Activated T-helper 9 cell treated with anti-CD3 and anti-CD28 coated beads, Interleukin-2, amount 50 U/mL, for 16 hours (primary cell): ENCODE measurements at regions not wholly inside any gene's neighbourhood (a gene's known extent, or its start where the extent isn't known, plus 50 kb on each side); places are given as distances from the start of the nearest gene placed in this dataset.

Experiments used
- DNase-seq: peaks from one replicate; pipeline ENCODE4 v3.0.0-alpha.2; 2020; ENCODE audit warnings: low read depth

GRCh38 chr7:16014031-16014430 is 327.5 kb upstream of the MEOX2 start:
- DNase-seq: no peak

- no peak for DNase-seq
These were observed 321.4 kb upstream of the MEOX2 start for GRCh38 chr7:16007911-16008310.

DNA sequence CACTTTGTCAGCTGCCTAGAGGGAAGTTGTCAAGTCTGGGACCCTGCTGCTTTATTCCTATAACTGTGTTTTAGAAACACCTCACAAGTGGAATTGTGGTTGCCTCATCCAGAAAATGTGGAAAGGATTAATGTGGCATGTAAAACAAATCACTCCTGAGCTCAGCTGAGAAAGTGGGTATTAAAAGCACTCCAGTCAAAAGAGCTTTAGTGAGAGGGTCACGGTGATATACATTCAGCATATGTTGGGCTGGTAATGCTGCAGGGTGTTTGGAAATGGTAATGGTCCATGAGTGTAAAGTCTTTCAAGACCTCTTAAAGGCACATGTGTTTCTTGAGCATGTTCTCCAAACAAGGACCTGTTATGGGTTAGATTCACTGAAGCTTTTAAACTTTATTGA is 318.2 kb upstream of the MEOX2 start:
- DNase-seq: no peak

- DNase-seq: no peak
These were observed 315.0 kb upstream of the MEOX2 start for GRCh38 chr7:16001477-16001876.

GRCh38 chr7:15998617-15999016 is 312.1 kb upstream of the MEOX2 start:
- DNase-seq: no peak

- no peak for DNase-seq
These were observed 308.5 kb upstream of the MEOX2 start for GRCh38 chr7:15995027-15995426.

DNA sequence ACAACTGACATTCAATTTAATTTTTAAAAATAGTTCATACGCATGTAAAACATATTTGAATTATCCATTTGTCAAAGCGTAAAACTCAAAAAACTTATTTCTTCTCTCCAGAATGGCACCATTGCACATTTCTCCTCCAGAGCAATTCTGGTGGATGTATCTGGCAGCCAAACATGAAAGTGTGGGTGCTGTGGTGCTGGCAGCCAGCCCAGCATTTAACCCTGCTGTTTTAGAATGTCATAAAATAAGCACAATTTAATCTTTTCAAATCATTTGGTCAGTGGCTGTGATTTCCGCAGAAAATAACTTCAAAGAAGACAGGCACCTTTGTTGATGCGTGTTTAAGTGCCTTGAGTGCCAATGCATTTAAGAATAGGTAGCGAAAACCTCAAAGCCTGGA is 302.7 kb upstream of the MEOX2 start:
- no peak for DNase-seq

DNA sequence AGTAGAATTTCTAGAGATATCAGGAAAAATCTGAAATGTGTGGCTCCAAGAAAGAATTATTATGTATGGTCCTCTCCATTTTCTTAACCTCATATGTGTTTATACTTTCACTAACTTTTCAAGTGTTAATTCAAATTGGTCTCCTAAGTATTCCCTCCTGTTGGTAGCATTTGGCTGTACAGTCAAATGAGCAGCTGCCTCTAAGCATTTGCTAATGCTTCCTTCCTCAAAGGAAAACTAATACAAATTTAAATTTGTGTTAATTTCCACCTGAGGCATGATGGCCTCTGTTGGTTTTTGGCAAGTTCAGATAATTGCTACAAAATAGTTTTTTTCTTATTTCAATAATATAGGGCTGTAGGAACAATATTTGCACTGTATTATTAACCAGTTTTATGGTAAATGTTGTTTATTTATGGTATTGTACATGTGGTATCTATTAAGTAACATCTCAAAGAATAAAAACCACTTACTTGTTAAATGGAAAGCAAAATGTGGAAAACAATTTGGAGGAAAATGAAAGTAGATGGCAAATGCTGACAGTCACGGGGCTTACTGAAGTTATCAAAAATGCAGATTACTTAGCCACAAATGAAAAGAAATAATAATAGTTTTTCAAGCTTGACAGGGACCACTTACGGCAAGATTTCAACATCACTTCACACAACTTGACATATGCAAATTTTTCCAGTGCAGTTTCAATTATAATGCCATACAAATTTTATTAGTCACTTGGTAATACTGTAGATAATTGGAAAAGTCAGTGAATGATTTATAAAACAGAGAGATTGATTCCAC is 299.3 kb upstream of the MEOX2 start:
- DNase-seq: no peak

DNA sequence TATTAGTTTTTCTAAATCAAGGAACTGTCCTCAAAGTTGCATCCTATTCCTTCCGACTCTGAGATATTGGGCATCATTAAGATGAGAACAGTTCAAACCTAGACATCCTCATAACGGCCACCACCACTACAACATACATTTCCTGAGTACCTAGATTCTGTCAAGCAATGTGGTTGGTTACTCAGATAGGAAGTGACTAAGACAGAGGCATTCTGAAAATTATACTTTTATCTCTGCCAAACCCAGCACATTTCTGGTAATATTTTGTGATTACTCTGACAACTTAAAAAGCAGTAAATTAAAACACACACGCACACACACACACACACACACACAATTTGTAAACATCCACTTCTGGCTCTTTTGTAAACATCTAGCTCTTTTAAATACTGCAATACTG is 291.2 kb upstream of the MEOX2 start:
- DNase-seq: no peak

GRCh38 chr7:15972862-15973275 is 286.4 kb upstream of the MEOX2 start:
- no peak for DNase-seq

DNA sequence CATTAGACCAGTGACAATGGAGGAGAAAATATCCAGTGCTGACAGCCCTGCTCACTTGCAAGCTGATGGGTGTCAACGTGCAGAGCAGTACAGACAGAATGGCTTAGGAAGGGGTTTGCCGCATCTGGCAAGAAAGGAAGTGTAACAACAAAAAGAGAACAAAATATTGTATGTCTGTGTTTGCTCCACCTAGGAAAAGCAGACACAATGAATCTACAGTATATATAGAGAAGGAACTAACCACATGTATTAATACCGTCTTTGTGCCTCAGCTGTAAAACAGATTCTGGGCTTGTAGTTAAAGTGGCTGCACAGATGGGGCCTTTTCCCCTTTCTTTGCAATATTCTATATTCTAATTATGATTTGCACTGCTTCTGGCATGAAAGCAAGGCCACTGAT is 281.1 kb upstream of the MEOX2 start:
- no peak for DNase-seq

DNA sequence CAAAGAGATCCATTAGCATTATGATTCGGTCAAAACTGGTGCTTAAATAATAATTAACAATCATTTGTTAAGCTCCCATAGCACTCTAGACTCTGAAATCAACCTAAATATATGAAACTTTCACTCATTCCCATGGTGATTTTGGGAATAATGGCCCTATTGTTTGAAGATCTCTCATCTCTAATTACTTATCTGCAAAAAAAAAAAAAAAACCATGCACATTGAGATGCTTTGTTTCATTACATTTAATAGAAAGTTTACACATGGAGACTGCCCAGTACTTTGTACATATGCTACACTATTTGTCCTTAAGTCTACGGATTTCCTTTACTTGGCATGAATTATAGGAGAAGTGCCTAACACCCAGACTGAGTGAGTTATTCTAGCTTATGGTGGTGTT is 280.6 kb upstream of the MEOX2 start:
- no peak for DNase-seq

DNA sequence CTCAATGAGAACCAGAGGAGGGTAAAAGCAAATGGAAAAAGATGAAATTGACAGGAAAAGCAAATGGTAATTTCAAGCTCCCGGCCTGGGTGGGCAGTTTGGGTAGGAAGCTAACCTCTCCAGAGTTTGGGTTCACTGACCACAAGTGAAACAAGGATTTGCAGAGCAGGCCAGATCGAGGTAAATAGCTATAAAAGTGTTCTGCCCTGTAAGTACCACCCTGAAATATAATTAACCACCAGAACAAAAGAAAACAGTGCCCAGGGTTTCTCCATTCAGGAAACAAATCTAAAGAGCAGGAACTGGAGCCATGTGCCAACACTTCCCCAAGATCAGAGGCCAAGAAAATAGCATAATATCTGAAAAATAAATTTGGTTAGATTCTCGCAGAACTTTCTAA is 276.7 kb upstream of the MEOX2 start:
- no peak for DNase-seq

GRCh38 chr7:15954671-15955354 is 268.3 kb upstream of the MEOX2 start:
- DNase-seq: no peak

DNA sequence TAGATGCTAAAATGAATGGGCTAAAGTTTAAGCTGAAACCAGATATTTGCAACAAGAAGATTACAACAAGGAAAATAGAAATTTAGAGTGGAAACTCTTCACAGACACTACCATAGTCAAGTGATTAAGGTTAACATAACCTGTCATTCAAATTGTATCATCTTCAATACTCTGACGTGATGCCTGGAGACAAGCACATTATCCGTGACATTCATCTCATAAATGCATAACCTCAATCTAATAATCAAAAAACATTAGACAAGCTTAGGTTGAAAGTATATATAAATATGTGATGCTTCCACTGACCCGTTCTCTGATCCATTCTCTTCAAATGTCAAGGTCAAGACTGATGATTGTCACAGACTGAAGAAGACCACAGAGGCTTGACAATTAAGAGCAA is 263.8 kb upstream of the MEOX2 start:
- no peak for DNase-seq

GRCh38 chr7:15947754-15948153 is 261.3 kb upstream of the MEOX2 start:
- no peak for DNase-seq

- no peak for DNase-seq
These were observed 251.6 kb upstream of the MEOX2 start for GRCh38 chr7:15938115-15938514.

DNA sequence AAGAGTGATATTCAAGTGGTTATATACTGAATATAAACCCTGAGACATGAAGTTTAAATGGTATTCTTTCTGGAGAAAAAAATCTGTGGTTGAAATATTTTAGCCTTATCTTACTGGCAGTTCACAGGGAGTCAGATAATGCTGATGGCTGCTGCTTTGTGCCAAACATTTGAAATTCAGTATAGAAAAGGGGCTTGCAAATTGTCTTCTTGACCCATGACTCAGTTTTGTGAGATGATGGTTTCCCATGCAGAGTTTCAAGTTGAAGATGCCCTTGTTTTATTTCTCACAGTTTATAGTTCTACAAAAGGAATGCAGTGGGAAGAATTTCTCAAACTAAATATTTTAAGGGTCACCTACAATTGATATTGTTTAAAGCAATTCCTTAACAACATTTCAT is 251.1 kb upstream of the MEOX2 start:
- DNase-seq: no peak

DNA sequence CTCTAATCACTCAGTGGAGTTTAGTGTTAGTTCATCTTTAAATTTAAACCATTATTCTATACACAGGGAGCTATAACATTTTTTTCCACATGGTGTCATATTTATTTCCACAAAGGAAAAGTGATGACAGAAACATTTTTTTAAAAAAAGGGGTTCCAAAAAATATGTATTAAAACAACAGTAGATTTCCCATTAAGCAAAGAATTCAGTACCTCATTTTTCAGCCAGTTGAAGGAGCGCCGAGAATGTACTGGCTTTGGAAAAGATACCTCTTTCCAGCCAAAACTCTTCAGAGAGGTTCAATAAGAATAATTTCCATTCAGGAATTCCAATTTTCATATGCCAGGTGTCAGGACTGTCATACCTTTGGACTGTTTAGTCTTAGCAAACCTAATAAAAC is 250.5 kb upstream of the MEOX2 start:
- DNase-seq: no peak

- DNase-seq: no peak
These were observed 245.8 kb upstream of the MEOX2 start for GRCh38 chr7:15932318-15932717.

DNA sequence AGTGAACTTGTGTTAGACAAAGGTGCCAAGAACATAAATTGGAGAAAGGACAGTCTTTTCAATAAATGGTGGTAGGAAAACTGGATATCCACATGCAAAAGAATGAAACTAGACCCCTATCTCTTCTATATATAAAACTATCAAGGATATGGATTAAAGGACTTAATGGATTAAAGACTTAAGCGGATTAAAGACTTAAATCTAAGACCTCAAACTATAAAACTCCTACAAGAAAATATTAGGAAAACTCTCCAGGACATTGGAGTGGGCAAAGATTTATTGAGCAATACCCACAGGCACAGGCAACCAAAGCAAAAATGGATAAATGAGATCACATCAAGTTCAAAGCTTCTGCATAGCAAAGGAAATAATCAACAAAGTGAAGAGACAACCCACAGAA is 242.9 kb upstream of the MEOX2 start:
- DNase-seq: no peak

DNA sequence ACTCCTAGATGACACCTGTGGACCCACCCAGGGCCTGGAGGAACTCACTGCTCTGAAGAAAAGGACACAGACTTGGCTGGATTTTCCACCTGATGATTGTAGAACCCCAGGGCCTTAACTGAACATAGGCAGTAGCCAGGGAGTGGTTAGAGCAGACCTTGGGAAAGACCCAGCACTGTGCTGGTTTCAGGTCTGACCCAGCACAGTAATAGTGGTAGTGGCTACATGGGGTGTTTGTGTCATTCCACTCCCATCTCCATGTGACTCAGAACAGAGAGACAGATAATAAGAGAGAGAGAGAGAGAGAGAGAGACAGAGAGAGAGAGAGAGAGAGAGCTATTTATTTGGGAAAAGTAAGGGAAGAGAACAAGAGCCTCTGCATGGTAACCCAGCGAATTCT is 239.1 kb upstream of the MEOX2 start:
- no peak for DNase-seq

GRCh38 chr7:15924910-15925309 is 238.4 kb upstream of the MEOX2 start:
- no peak for DNase-seq

DNA sequence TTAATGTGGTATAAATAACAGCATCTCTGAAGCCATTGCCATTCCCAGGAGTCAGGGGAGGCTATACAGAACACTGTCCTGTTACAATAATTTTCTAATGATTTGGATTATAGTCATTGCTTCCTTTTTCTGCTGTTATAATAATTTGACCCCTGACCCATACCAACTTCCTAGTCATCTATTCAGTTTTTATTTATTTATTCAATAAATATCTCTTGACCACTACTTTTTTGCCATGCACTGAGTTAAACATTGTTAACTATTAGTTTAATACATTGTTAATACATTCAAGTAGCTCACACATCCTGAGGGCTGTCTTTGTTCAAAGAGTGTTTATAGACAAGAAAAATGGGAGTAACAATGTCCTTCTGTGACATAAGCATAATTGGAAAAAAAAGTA is 235.5 kb upstream of the MEOX2 start:
- no peak for DNase-seq
